GM10248 (cell line): ENCODE measurements at regions not wholly inside any gene's neighbourhood (a gene's known extent, or its start where the extent isn't known, plus 50 kb on each side); places are given as distances from the start of the nearest gene placed in this dataset.

ENCODE experiments used
- CTCF ChIA-PET: fragments of 300-600 bp; sonication (Branson Sonifier 250); formaldehyde crosslinking; extraction: SDS; loops from one replicate; lab custom pipeline; 2021; ENCODE audit warnings: antibody characterized with exemption; lab: Yijun Ruan, JAX
- POLR2A ChIA-PET: fragments of 350-650 bp; sonication (Branson Sonifier 250); formaldehyde crosslinking; extraction: SDS; loops from one replicate; lab custom pipeline; 2020; ENCODE audit warnings: antibody characterized with exemption; lab: Yijun Ruan, JAX
- DNase-seq: peaks from one replicate; pipeline ENCODE4 v3.0.0; 2012; ENCODE audit errors: extremely low spot score
- CTCF ChIP-seq: IDR thresholded peaks from 2 replicates; pipeline ENCODE4 v1.5.1; 2012; ENCODE audit warnings: mild to moderate bottlenecking, low read depth; ENCODE audit errors: extremely low read depth, missing control alignments, control extremely low read depth

GRCh38 chr2:52895726-52896340 is 871.8 kb upstream of the CHAC2 start:
- DNase-seq: no peak
- no peak for TF ChIP-seq CTCF
- POLR2A ChIA-PET: no interaction called here
- CTCF ChIA-PET: no interaction called here

GRCh38 chr2:52886556-52886955 is 881.0 kb upstream of the CHAC2 start:
- DNase-seq: no peak
- CTCF ChIA-PET: no interaction called here
- POLR2A ChIA-PET: no interaction called here
- no peak for TF ChIP-seq CTCF

GRCh38 chr2:52884761-52885352 is 882.7 kb upstream of the CHAC2 start:
- CTCF ChIA-PET: no interaction called here

GRCh38 chr2:52882974-52883373 is 884.6 kb upstream of the CHAC2 start:
- ChIA-PET POLR2A (no interaction called here), CTCF (no interaction called here)
- no peak for DNase-seq
- TF ChIP-seq CTCF: no peak

More at GRCh38 chr2:52884761-52885352, 882.7 kb upstream of the CHAC2 start:
- TF ChIP-seq CTCF: no peak
- POLR2A ChIA-PET: no interaction called here
- no peak for DNase-seq

GRCh38 chr2:52881606-52882005 is 886.0 kb upstream of the CHAC2 start:
- TF ChIP-seq CTCF: no peak
- ChIA-PET CTCF (no interaction called here), POLR2A (no interaction called here)
- DNase-seq: no peak

GRCh38 chr2:52880872-52881271 is 886.7 kb upstream of the CHAC2 start:
- no peak for TF ChIP-seq CTCF
- ChIA-PET CTCF (no interaction called here), POLR2A (no interaction called here)
- no peak for DNase-seq
